H1 (cell line): ENCODE measurements at regions not wholly inside any gene's neighbourhood (a gene's known extent, or its start where the extent isn't known, plus 50 kb on each side); places are given as distances from the start of the nearest gene placed in this dataset.
A peak's percentile ranks its signal among the peaks of the same experiment; 100 is the strongest.

Experiments
- CTCF ChIA-PET: fragments of 300-600 bp; sonication (Branson Sonifier 250); formaldehyde crosslinking; loops from one replicate; lab custom pipeline; 2021; ENCODE audit not compliant: partially characterized antibody; lab: Charles Lee
- POLR2A ChIA-PET: fragments of 300-600 bp; sonication (Branson Sonifier 250); formaldehyde crosslinking; loops from one replicate; lab custom pipeline; 2021; ENCODE audit warnings: inconsistent platforms; ENCODE audit not compliant: partially characterized antibody; lab: Charles Lee
- DNase-seq, 2 experiments: peaks; one replicate each; pipeline versions ENCODE4 v3.0.0 to v3.0.0-alpha.2; 2010 to 2022; ENCODE audit warnings: low spot score in 2 of 2, low read depth in 1 of 2, mixed read lengths in 1 of 2
- FAIRE-seq: peaks from 2 replicates; lab custom pipeline; 2011; peaks lifted over from hg19 to GRCh38; lab: Jason Lieb, UNC
- H2AFZ ChIP-seq: 2 replicates; pipeline ENCODE4 v1.8.1; 2012; ENCODE audit warnings: low read length, inconsistent platforms
- H2AK5ac ChIP-seq: 2 replicates; pipeline ENCODE4 v1.6.1; 2013; ENCODE audit warnings: low read depth, low read length
- H2BK120ac ChIP-seq: replicated peaks from 2 replicates; pipeline ENCODE3; 2013; ENCODE audit warnings: low read depth, low read length, inconsistent platforms
- H2BK12ac ChIP-seq: 2 replicates; pipeline ENCODE4 v1.6.1; 2013; ENCODE audit warnings: low read depth, low read length
- H2BK15ac ChIP-seq: 2 replicates; pipeline ENCODE4 v1.6.1; 2013; ENCODE audit warnings: low read length
- H2BK20ac ChIP-seq: 2 replicates; pipeline ENCODE4 v1.6.1; 2013; ENCODE audit warnings: low read length
- H2BK5ac ChIP-seq: 2 replicates; pipeline ENCODE4 v1.6.1; 2013; ENCODE audit warnings: low read depth, low read length
- H3K14ac ChIP-seq: 2 replicates; pipeline ENCODE4 v1.6.1; 2013; ENCODE audit warnings: inconsistent platforms; ENCODE audit not compliant: insufficient read length
- H3K18ac ChIP-seq: 2 replicates; pipeline ENCODE4 v1.6.1; 2013; ENCODE audit warnings: low read length; ENCODE audit errors: extremely low read depth
- H3K23ac ChIP-seq: 2 replicates; pipeline ENCODE4 v1.6.1; 2013; ENCODE audit warnings: inconsistent platforms; ENCODE audit not compliant: insufficient read length
- H3K23me2 ChIP-seq: 2 replicates; pipeline ENCODE4 v1.6.1; 2013; ENCODE audit warnings: low read depth, low read length
- H3K27ac ChIP-seq: 2 replicates; pipeline ENCODE4 v1.6.1; 2011; ENCODE audit warnings: low read depth, low read length, inconsistent platforms
- H3K27me3 ChIP-seq, 4 experiments: replicated peaks in 1 of 4; 1 replicate in 1 of 4; 2 replicates in 3 of 4; pipeline versions ENCODE4 v1.6.1 to v1.8.1; 2011 to 2013; ENCODE audit warnings: low read length in 3 of 4, mild to moderate bottlenecking in 3 of 4, inconsistent platforms in 2 of 4, mixed read lengths in 2 of 4, moderate library complexity in 1 of 4; ENCODE audit not compliant: control insufficient read depth in 3 of 4, insufficient read depth in 3 of 4; ENCODE audit errors: extremely low read depth in 1 of 4
- H3K36me3 ChIP-seq, 4 experiments: 2 replicates each; pipeline versions ENCODE4 v1.6.1 to v1.8.1; 2011 to 2013; ENCODE audit warnings: mild to moderate bottlenecking in 4 of 4, low read length in 3 of 4, moderate library complexity in 2 of 4, control low read depth in 1 of 4, inconsistent platforms in 1 of 4; ENCODE audit not compliant: insufficient read depth in 4 of 4, control insufficient read depth in 2 of 4
- H3K4ac ChIP-seq: replicated peaks from 2 replicates; pipeline ENCODE3; 2013; ENCODE audit warnings: low read length, low read depth, mixed read lengths, inconsistent platforms; ENCODE audit not compliant: insufficient read length
- H3K4me1 ChIP-seq, 4 experiments: replicated peaks in 1 of 4; 1 replicate in 1 of 4; 2 replicates in 3 of 4; pipeline versions ENCODE4 v1.6.1 to v1.8.1; 2011 to 2013; ENCODE audit warnings: low read length in 3 of 4, inconsistent platforms in 2 of 4, mixed read lengths in 1 of 4; ENCODE audit not compliant: insufficient read depth in 4 of 4, control insufficient read depth in 3 of 4
- H3K4me2 ChIP-seq, 2 experiments: 2 replicates each; pipeline versions ENCODE4 v1.6.1 to v1.8.1; 2011 to 2013; ENCODE audit warnings: low read depth in 2 of 2, low read length in 2 of 2, control low read depth in 1 of 2, inconsistent platforms in 1 of 2, mild to moderate bottlenecking in 1 of 2; ENCODE audit not compliant: insufficient read depth in 1 of 2
- H3K4me3 ChIP-seq, 4 experiments: fragments of 200-600, 300-600 bp in 1 of 4; sonication (generic), shearing (Covaris generic), sonication (Bioruptor Twin) in 1 of 4; 2 replicates each; pipeline versions ENCODE4 v1.5.1 to v1.8.1; 2011 to 2016; ENCODE audit warnings: low read length in 4 of 4, low read depth in 3 of 4, control low read depth in 2 of 4, inconsistent platforms in 2 of 4, mild to moderate bottlenecking in 2 of 4, mixed read lengths in 1 of 4, moderate library complexity in 1 of 4; ENCODE audit not compliant: insufficient read depth in 2 of 4; ENCODE audit errors: extremely low read depth in 1 of 4
- H3K56ac ChIP-seq: replicated peaks from 2 replicates; pipeline ENCODE3; 2013; ENCODE audit warnings: low read depth, mild to moderate bottlenecking, mixed read lengths, low read length, inconsistent platforms; ENCODE audit not compliant: insufficient read length
- H3K79me1 ChIP-seq: 2 replicates; pipeline ENCODE4 v1.6.1; 2013; ENCODE audit warnings: low read depth, low read length, control low read depth
- H3K79me2 ChIP-seq, 2 experiments: 2 replicates each; pipeline versions ENCODE4 v1.6.1 to v1.8.1; 2012 to 2013; ENCODE audit warnings: low read length in 2 of 2, mild to moderate bottlenecking in 2 of 2, inconsistent platforms in 1 of 2; ENCODE audit not compliant: insufficient read depth in 2 of 2, control insufficient read depth in 1 of 2
- H3K9ac ChIP-seq, 4 experiments: replicated peaks in 1 of 4; 1 replicate in 1 of 4; 2 replicates in 3 of 4; pipeline versions ENCODE4 v1.6.1 to v1.8.1; 2011 to 2013; ENCODE audit warnings: low read depth in 3 of 4, low read length in 3 of 4, control low read depth in 2 of 4, mild to moderate bottlenecking in 2 of 4, moderate library complexity in 2 of 4, inconsistent platforms in 1 of 4; ENCODE audit errors: extremely low read depth in 1 of 4
- H3K9me3 ChIP-seq, 2 experiments: 2 replicates each; pipeline versions ENCODE4 v1.6.1 to v1.8.1; 2012 to 2013; ENCODE audit warnings: mild to moderate bottlenecking in 2 of 2, moderate library complexity in 2 of 2, control low read depth in 1 of 2, inconsistent platforms in 1 of 2, low read depth in 1 of 2, low read length in 1 of 2, mixed read lengths in 1 of 2; ENCODE audit not compliant: insufficient read depth in 2 of 2
- H4K20me1 ChIP-seq, 2 experiments: replicated peaks in 1 of 2; 2 replicates each; pipeline versions ENCODE3 to v1.8.1; 2011 to 2013; ENCODE audit warnings: inconsistent platforms in 2 of 2, low read length in 2 of 2, mild to moderate bottlenecking in 1 of 2; ENCODE audit not compliant: insufficient read depth in 2 of 2, control insufficient read depth in 1 of 2
- H4K5ac ChIP-seq: 2 replicates; pipeline ENCODE4 v1.6.1; 2013; ENCODE audit warnings: low read length, low read depth, mixed read lengths, inconsistent platforms; ENCODE audit not compliant: insufficient read length
- H4K8ac ChIP-seq: 2 replicates; pipeline ENCODE4 v1.8.0; 2013; ENCODE audit warnings: mild to moderate bottlenecking, moderate library complexity, low read length, inconsistent platforms; ENCODE audit not compliant: insufficient read depth; ENCODE audit errors: extremely low read depth
- H4K91ac ChIP-seq: replicated peaks from 2 replicates; pipeline ENCODE3; 2013; ENCODE audit warnings: low read length, mixed read lengths, inconsistent platforms; ENCODE audit not compliant: insufficient read length
- E2F6 ChIP-seq: IDR thresholded peaks from 2 replicates; pipeline ENCODE4 v1.6.1; 2012; ENCODE audit warnings: inconsistent platforms
- KDM5A ChIP-seq: fragments of 200-600 bp; IDR thresholded peaks from 2 replicates; pipeline ENCODE4 v1.7.1; 2012; ENCODE audit warnings: mild to moderate bottlenecking, low read length, inconsistent platforms, mixed read lengths
- POLR2AphosphoS5 ChIP-seq: IDR thresholded peaks from 2 replicates; pipeline ENCODE4 v1.6.1; 2011; ENCODE audit warnings: low read depth, low read length
- WGBS, 2 experiments: shearing (Covaris generic) in 1 of 2; methylation state at CpG; one replicate each; pipeline versions ENCODE4 v1.1.6 to v1.1.7; 2013 to 2015; ENCODE audit warnings: low lambda C conversion rate in 2 of 2, mixed read lengths in 2 of 2, inconsistent platforms in 1 of 2, low coverage in 1 of 2, missing lambda C conversion rate in 1 of 2; ENCODE audit not compliant: insufficient replicate concordance in 2 of 2, insufficient coverage in 1 of 2, insufficient read length in 1 of 2; ENCODE audit errors: extremely low coverage in 1 of 2, missing lambda C conversion rate in 1 of 2; 5-methylcytosine and 5-hydroxymethylcytosine counted together

DNA sequence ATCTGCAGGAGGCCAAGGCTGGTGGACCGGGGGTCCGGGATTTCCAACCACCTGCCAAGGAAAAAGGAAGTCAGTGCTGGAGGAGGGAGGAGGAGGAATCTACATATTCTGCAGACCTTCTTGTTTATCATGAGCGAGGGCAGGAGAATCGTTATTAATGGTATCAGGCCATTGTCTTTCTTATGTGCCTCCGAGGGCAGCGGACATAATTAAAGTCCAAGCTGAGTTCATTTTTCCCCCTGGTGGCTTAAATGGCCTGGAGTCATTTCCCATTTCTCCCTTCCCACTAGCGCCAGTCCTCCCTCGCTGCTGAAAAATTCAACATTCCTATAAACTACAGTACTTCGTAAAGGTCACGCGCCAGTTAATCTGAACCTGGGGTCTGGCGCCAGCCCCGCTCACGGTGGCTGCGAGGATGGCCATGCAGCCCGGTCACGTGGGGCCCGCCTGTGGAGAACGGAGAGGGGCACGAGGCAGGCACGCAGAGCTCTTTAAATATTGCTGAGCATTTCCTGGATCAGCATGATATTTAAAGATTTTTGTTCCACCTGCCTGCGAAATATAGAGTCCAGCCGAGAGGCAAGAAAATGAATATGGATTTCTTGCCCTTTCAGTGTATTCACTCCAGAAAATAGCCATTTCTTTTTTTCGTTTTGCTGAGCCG is 85.2 kb upstream of the PCDH8 start:
- Histone ChIP-seq H4K5ac (no peak overlapping the region), H2BK20ac (no peak overlapping the region), H3K4ac (no peak overlapping the region), H2BK12ac (no peak overlapping the region), H3K56ac (no peak overlapping the region), H2AK5ac (no peak overlapping the region), H3K9me3 (no peaks in the 10 kb centered on the region), H3K14ac (no peak overlapping the region), H3K23ac (no peak overlapping the region), H3K9ac (no peak overlapping the region), H4K8ac (no peak overlapping the region), H3K23me2 (no peaks in the 10 kb centered on the region), H3K79me2 (no peaks in the 10 kb centered on the region), H2BK5ac (no peak overlapping the region), H2BK15ac (no peak overlapping the region), H3K4me1 (no peaks in the 10 kb centered on the region), H3K4me3 (no peak overlapping the region), H4K91ac (no peak overlapping the region), H3K36me3 (no peaks in the 10 kb centered on the region), H2BK120ac (no peak overlapping the region), H3K4me2 (no peak overlapping the region), H2AFZ (no peak overlapping the region), H3K18ac (no peak overlapping the region), H3K79me1 (no peaks in the 10 kb centered on the region; the same call in 1 of the 2 replicates), H3K27me3 (no peaks in the 10 kb centered on the region), H3K27ac (no peak overlapping the region), H4K20me1 (no peaks in the 10 kb centered on the region)
- ChIA-PET POLR2A (no interaction called here), CTCF (interaction anchor here (1.0 to 1.7 kb wide), 5 partner anchors 10 to 124 kb away, joined by 3 to 6 read pairs (median 4); no protein-coding TSS in a partner anchor)
- WGBS, 2 experiments: 88% methylated on average over 25 of the region's 25 CpGs; no CpG with 5 or more reads in 1 of the 2 experiments
- FAIRE-seq (no peak), DNase-seq (no peak)
- TF ChIP-seq POLR2AphosphoS5 (no peak), KDM5A (no peak), E2F6 (peak; percentile 47)
